ENCODE measurements at regions not wholly inside any gene's neighbourhood (a gene's known extent, or its start where the extent isn't known, plus 50 kb on each side); places are given as distances from the start of the nearest gene placed in this dataset.
"Not testable (repeated sequence)": the region's sequence is repeated elsewhere in the genome, so short reads cannot be mapped to it uniquely, and the experiment has no call there.

- H3K27me3 Mint-ChIP-seq = no peaks in the 10 kb centered on the region
- intact Hi-C loops (cut with micrococcal nuclease) = no loop called here
- ATAC-seq (ENCODE audit: low read depth) (no peak), DNase-seq (no peak)
- no peak for TF ChIP-seq CTCF (IDR thresholded peaks at IDR 0.05)
- no peaks in the 10 kb centered on the region for H3K36me3 Mint-ChIP-seq (ENCODE audit: low read depth)
- H3K4me1 Mint-ChIP-seq = peaks cover 35% of the 10 kb centered on the region
- peak overlapping the region; percentile 27 for H3K27ac Mint-ChIP-seq
- ChIA-PET CTCF (interaction anchor here (0.6 to 1.4 kb wide), 3 partner anchors 25 to 1653 kb away, joined by 3 to 5 read pairs (median 4); no protein-coding TSS in a partner anchor), POLR2A (interaction anchor here (0.6 kb wide), 1 partner anchor 21 kb away, joined by 3 read pairs; no protein-coding TSS in a partner anchor)
- H3K9me3 Mint-ChIP-seq = no peaks in the 10 kb centered on the region
- H3K4me3 Mint-ChIP-seq = peak overlapping the region; percentile 37
These were observed 821.7 kb downstream of the TMEM121 start for GRCh38 chr14:106347890-106348755.

GRCh38 chr14:106348873-106349540 lies 822.6 kb downstream of the TMEM121 start:
- peaks cover 35% of the 10 kb centered on the region for H3K4me1 Mint-ChIP-seq
- CTCF ChIA-PET = interaction anchor here (1.2 kb wide), 1 partner anchor 24 kb away, joined by 3 read pairs; no protein-coding TSS in a partner anchor
- peak overlapping the region; percentile 33 for H3K4me3 Mint-ChIP-seq
- DNase-seq (peak; percentile 70), ATAC-seq (ENCODE audit: low read depth) (peak; percentile 81)
- H3K27ac Mint-ChIP-seq; H3K36me3 Mint-ChIP-seq (ENCODE audit: low read depth); H3K27me3 Mint-ChIP-seq; H3K9me3 Mint-ChIP-seq; POLR2A ChIA-PET: not testable (repeated sequence)
- intact Hi-C loops (cut with micrococcal nuclease) = loop anchor here (1.0 kb wide), 1 partner anchor 14 kb away; no protein-coding TSS in a partner anchor

GRCh38 chr14:106349678-106350457 lies 823.5 kb downstream of the TMEM121 start:
- Mint-ChIP-seq H3K4me3 (peak overlapping the region; percentile 33), H3K4me1 (peaks cover 36% of the 10 kb centered on the region)
- H3K9me3 Mint-ChIP-seq; H3K27ac Mint-ChIP-seq; ATAC-seq (ENCODE audit: low read depth); POLR2A ChIA-PET; H3K36me3 Mint-ChIP-seq (ENCODE audit: low read depth); H3K27me3 Mint-ChIP-seq; DNase-seq: not testable (repeated sequence)
- CTCF ChIA-PET = interaction anchor here (1.2 kb wide), 1 partner anchor 23 kb away, joined by 3 read pairs; no protein-coding TSS in a partner anchor
- intact Hi-C loops (cut with micrococcal nuclease) = loop anchor here (1.0 kb wide), 1 partner anchor 13 kb away; no protein-coding TSS in a partner anchor

GRCh38 chr14:106355007-106355791 lies 828.8 kb downstream of the TMEM121 start:
- intact Hi-C loops (cut with micrococcal nuclease); CTCF ChIA-PET; H3K27ac Mint-ChIP-seq; POLR2A ChIA-PET; H3K36me3 Mint-ChIP-seq (ENCODE audit: low read depth); DNase-seq; H3K4me3 Mint-ChIP-seq; H3K27me3 Mint-ChIP-seq; H3K9me3 Mint-ChIP-seq: not testable (repeated sequence)
- H3K4me1 Mint-ChIP-seq = peaks cover 29% of the 10 kb centered on the region
- peak; percentile 11 for ATAC-seq (ENCODE audit: low read depth)

- peak; percentile 22 for ATAC-seq (ENCODE audit: low read depth)
- DNase-seq; H3K36me3 Mint-ChIP-seq (ENCODE audit: low read depth); H3K4me3 Mint-ChIP-seq; intact Hi-C loops (cut with micrococcal nuclease); H3K27ac Mint-ChIP-seq; H3K9me3 Mint-ChIP-seq; CTCF ChIA-PET; H3K27me3 Mint-ChIP-seq; POLR2A ChIA-PET: not testable (repeated sequence)
- peaks cover 23% of the 10 kb centered on the region for H3K4me1 Mint-ChIP-seq
These were observed 829.7 kb downstream of the TMEM121 start for GRCh38 chr14:106355881-106356642.

- H3K36me3 Mint-ChIP-seq (ENCODE audit: low read depth); POLR2A ChIA-PET; intact Hi-C loops (cut with micrococcal nuclease); ATAC-seq (ENCODE audit: low read depth); H3K4me3 Mint-ChIP-seq; CTCF ChIA-PET; DNase-seq; H3K27ac Mint-ChIP-seq; H3K27me3 Mint-ChIP-seq; H3K9me3 Mint-ChIP-seq: not testable (repeated sequence)
- H3K4me1 Mint-ChIP-seq = peaks cover 21% of the 10 kb centered on the region
These were observed 830.2 kb downstream of the TMEM121 start for GRCh38 chr14:106356643-106356930.

GRCh38 chr14:106359157-106359887 lies 832.9 kb downstream of the TMEM121 start:
- POLR2A ChIA-PET; H3K9me3 Mint-ChIP-seq; CTCF ChIA-PET; DNase-seq; intact Hi-C loops (cut with micrococcal nuclease); H3K27ac Mint-ChIP-seq; H3K27me3 Mint-ChIP-seq; H3K36me3 Mint-ChIP-seq (ENCODE audit: low read depth): not testable (repeated sequence)
- peak; percentile 69 for ATAC-seq (ENCODE audit: low read depth)
- H3K4me1 Mint-ChIP-seq = peaks cover 21% of the 10 kb centered on the region
- H3K4me3 Mint-ChIP-seq = peak overlapping the region; percentile 50

- H3K4me1 Mint-ChIP-seq; POLR2A ChIA-PET; intact Hi-C loops (cut with micrococcal nuclease); H3K4me3 Mint-ChIP-seq; H3K27me3 Mint-ChIP-seq; DNase-seq; CTCF ChIA-PET; ATAC-seq (ENCODE audit: low read depth); H3K36me3 Mint-ChIP-seq (ENCODE audit: low read depth); H3K27ac Mint-ChIP-seq; H3K9me3 Mint-ChIP-seq: not testable (repeated sequence)
These were observed 839.0 kb downstream of the TMEM121 start for GRCh38 chr14:106365371-106365770.

- intact Hi-C loops (cut with micrococcal nuclease); H3K36me3 Mint-ChIP-seq (ENCODE audit: low read depth); H3K27me3 Mint-ChIP-seq; CTCF ChIA-PET; POLR2A ChIA-PET; H3K4me3 Mint-ChIP-seq; DNase-seq; H3K4me1 Mint-ChIP-seq; H3K9me3 Mint-ChIP-seq; H3K27ac Mint-ChIP-seq: not testable (repeated sequence)
- ATAC-seq (ENCODE audit: low read depth) = peak; percentile 74
These were observed 839.5 kb downstream of the TMEM121 start for GRCh38 chr14:106365894-106366293.
